ENCODE measurements at regions not wholly inside any gene's neighbourhood (a gene's known extent, or its start where the extent isn't known, plus 50 kb on each side); places are given as distances from the start of the nearest gene placed in this dataset.

DNA sequence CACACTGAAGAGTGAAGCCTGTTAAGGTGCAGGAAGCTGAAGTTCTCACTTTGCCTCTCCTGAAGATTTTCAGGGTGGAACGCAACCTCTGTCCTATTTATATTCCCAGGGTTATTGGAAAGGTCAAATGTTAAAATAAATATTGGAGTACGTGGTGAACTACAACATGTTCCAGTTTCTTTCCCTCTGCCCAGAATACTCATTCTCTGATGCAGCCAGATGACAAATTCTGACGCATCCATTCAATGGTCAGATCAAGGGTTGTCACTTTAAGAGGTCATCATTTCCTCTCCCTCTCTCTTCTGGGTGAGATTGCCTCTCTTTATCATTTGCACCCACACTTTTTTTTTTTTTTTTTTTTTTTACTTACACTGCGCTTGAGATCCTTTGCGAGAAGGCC is 277.1 kb downstream of the BRINP1 start:
- TF ChIP-seq SIN3A (IDR thresholded peaks at IDR 0.05; ENCODE audit: borderline replicate concordance, insufficient read depth, low read length) (no peak), POLR2AphosphoS5 (IDR thresholded peaks at IDR 0.05; ENCODE audit: low read depth, low read length) (no peak), TAF1 (IDR thresholded peaks at IDR 0.05; ENCODE audit: borderline replicate concordance, insufficient read depth, low read length) (no peak), FOXP2 (optimal IDR thresholded peaks at IDR 0.05; ENCODE audit: borderline replicate concordance, extremely low read depth, extremely low read length, insufficient read depth) (no peak)
- TF ChIP-seq, protein P1, sequence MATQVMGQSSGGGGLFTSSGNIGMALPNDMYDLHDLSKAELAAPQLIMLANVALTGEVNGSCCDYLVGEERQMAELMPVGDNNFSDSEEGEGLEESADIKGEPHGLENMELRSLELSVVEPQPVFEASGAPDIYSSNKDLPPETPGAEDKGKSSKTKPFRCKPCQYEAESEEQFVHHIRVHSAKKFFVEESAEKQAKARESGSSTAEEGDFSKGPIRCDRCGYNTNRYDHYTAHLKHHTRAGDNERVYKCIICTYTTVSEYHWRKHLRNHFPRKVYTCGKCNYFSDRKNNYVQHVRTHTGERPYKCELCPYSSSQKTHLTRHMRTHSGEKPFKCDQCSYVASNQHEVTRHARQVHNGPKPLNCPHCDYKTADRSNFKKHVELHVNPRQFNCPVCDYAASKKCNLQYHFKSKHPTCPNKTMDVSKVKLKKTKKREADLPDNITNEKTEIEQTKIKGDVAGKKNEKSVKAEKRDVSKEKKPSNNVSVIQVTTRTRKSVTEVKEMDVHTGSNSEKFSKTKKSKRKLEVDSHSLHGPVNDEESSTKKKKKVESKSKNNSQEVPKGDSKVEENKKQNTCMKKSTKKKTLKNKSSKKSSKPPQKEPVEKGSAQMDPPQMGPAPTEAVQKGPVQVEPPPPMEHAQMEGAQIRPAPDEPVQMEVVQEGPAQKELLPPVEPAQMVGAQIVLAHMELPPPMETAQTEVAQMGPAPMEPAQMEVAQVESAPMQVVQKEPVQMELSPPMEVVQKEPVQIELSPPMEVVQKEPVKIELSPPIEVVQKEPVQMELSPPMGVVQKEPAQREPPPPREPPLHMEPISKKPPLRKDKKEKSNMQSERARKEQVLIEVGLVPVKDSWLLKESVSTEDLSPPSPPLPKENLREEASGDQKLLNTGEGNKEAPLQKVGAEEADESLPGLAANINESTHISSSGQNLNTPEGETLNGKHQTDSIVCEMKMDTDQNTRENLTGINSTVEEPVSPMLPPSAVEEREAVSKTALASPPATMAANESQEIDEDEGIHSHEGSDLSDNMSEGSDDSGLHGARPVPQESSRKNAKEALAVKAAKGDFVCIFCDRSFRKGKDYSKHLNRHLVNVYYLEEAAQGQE (IDR thresholded peaks at IDR 0.05; ENCODE audit: insufficient read depth in 1 of 2, low read depth in 2 of 2, low read length in 2 of 2), result no peak

DNA sequence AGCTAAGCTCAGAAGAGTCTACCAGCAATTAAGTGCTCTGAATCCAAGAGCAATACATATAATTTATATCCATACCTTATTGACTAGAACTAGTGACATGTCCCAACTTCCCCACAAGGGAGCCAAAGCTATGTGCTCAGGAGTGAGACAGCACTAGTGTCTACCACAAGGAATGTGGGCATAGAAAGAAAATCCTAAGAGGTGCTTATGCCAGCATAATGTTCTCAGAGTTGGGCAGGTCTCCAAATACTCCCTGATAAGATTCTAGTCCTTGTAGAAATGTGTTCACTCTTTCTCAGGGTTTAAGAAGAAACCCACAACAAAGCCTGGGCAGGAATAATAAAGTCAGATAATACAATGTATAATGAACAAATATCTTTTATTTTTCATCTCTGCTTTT is 275.1 kb downstream of the BRINP1 start:
- no peak for TF ChIP-seq FOXP2 (optimal IDR thresholded peaks at IDR 0.05; ENCODE audit: borderline replicate concordance, extremely low read depth, extremely low read length, insufficient read depth)
- TF ChIP-seq, protein P1 (IDR thresholded peaks at IDR 0.05; ENCODE audit: insufficient read depth in 1 of 2, low read depth in 2 of 2, low read length in 2 of 2), result no peak
- no peak for TF ChIP-seq TAF1 (IDR thresholded peaks at IDR 0.05; ENCODE audit: borderline replicate concordance, insufficient read depth, low read length)
- TF ChIP-seq SIN3A (IDR thresholded peaks at IDR 0.05; ENCODE audit: borderline replicate concordance, insufficient read depth, low read length), result no peak
- no peak for TF ChIP-seq POLR2AphosphoS5 (IDR thresholded peaks at IDR 0.05; ENCODE audit: low read depth, low read length)

DNA sequence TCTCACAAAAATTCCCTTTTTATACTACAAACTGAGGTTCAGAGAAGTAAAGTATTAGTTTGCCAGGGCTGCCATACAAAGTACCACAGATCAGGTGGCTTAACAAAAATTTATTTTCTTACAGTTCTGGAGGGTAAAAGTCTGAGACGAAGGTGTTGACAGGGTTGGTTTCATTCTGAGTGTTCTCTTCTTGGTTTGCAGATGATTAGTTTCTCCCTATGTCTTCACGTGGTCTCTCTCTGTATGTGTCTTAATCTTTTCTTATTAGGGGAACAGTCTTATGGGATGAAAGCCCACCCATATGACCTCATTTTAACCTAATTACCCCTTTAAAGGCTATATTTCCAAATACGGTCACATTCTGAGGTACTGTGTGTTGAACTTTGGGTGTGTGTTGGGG is 274.2 kb downstream of the BRINP1 start:
- TF ChIP-seq, protein P1 (IDR thresholded peaks at IDR 0.05; ENCODE audit: insufficient read depth in 1 of 2, low read depth in 2 of 2, low read length in 2 of 2), result no peak
- TF ChIP-seq TAF1 (IDR thresholded peaks at IDR 0.05; ENCODE audit: borderline replicate concordance, insufficient read depth, low read length) (no peak), FOXP2 (optimal IDR thresholded peaks at IDR 0.05; ENCODE audit: borderline replicate concordance, extremely low read depth, extremely low read length, insufficient read depth) (no peak), SIN3A (IDR thresholded peaks at IDR 0.05; ENCODE audit: borderline replicate concordance, insufficient read depth, low read length) (no peak), POLR2AphosphoS5 (IDR thresholded peaks at IDR 0.05; ENCODE audit: low read depth, low read length) (no peak)

DNA sequence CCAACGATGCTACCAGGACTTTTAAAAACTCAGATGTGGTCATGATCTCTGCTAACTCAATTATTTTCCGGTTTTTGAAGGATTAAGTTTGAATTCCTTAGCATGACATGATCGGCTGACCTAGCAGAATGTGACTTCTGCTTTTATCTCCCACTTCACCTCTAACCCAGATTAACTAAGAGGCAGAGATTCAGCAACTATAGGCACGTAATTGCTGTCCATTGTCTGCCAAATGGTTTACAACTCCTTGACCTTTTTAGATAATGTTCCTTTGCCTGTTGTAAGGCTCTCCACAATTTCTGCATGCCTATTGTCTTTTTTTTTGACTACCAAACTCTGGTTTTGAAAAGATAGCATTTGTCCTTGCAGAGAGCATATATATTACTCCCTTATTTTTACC is 268.2 kb downstream of the BRINP1 start:
- TF ChIP-seq TAF1 (IDR thresholded peaks at IDR 0.05; ENCODE audit: borderline replicate concordance, insufficient read depth, low read length) (no peak), POLR2AphosphoS5 (IDR thresholded peaks at IDR 0.05; ENCODE audit: low read depth, low read length) (no peak), SIN3A (IDR thresholded peaks at IDR 0.05; ENCODE audit: borderline replicate concordance, insufficient read depth, low read length) (no peak), FOXP2 (optimal IDR thresholded peaks at IDR 0.05; ENCODE audit: borderline replicate concordance, extremely low read depth, extremely low read length, insufficient read depth) (no peak)
- TF ChIP-seq, protein P1 (IDR thresholded peaks at IDR 0.05; ENCODE audit: insufficient read depth in 1 of 2, low read depth in 2 of 2, low read length in 2 of 2), result no peak

DNA sequence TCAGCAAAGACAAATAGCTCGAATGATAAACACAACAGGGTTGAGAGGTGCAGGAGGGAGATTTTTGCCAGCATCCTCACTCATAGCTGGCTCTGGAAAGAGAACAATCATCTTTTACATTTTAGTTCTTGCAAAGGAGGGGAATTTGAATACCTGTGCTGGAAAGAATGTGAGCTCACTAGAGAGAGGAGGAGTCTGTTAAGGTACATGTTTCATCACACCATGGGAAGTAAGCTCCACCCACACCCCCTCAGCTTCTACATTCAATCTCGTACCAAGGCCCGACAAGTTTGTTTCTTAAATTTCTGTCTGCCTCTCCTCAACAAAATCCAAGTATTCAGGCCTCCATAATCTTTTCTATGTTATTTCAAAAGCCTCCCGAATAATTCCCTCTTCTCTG is 254.6 kb downstream of the BRINP1 start:
- TF ChIP-seq FOXP2 (optimal IDR thresholded peaks at IDR 0.05; ENCODE audit: borderline replicate concordance, extremely low read depth, extremely low read length, insufficient read depth) (no peak), TAF1 (IDR thresholded peaks at IDR 0.05; ENCODE audit: borderline replicate concordance, insufficient read depth, low read length) (no peak), POLR2AphosphoS5 (IDR thresholded peaks at IDR 0.05; ENCODE audit: low read depth, low read length) (no peak)
